AG09309 (cell line): ENCODE measurements at regions not wholly inside any gene's neighbourhood (a gene's known extent, or its start where the extent isn't known, plus 50 kb on each side); places are given as distances from the start of the nearest gene placed in this dataset.

ENCODE experiments used
- DNase-seq: peaks from one replicate; pipeline ENCODE4 v3.0.0-alpha.2; 2010; ENCODE audit warnings: low read depth
- H3K4me3 ChIP-seq: 2 replicates; pipeline ENCODE4 v1.5.1; 2011; ENCODE audit warnings: mild to moderate bottlenecking, low read depth, low read length, moderate library complexity; ENCODE audit not compliant: control insufficient read depth
- TF ChIP-seq, protein P1 (sequence below): IDR thresholded peaks from 2 replicates; pipeline ENCODE4 v1.5.1; 2011; ENCODE audit warnings: mild to moderate bottlenecking, low read depth, low read length, inconsistent platforms; ENCODE audit not compliant: insufficient read depth, control insufficient read depth; ENCODE audit errors: missing control alignments

DNA sequence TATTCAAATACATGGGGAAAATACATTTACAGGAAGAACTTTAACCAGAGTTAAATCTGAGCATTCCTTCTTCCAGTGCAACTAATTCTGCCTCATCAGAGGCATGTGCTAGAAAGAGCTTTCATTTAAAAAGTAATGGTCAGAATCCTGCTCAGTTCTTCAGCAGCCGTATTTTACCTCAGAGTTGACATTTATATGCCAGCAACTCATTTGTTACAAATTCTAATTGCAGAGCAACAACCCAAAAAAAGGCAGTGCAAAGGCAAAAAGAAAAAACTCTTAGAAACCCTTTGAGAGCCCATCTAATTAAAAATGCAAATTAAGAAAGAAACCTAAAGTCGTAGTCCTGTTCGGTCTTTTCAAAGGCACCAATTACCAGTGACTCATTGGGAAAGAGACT, 392.5 kb downstream of the PBX1 start:
- TF ChIP-seq, protein P1, sequence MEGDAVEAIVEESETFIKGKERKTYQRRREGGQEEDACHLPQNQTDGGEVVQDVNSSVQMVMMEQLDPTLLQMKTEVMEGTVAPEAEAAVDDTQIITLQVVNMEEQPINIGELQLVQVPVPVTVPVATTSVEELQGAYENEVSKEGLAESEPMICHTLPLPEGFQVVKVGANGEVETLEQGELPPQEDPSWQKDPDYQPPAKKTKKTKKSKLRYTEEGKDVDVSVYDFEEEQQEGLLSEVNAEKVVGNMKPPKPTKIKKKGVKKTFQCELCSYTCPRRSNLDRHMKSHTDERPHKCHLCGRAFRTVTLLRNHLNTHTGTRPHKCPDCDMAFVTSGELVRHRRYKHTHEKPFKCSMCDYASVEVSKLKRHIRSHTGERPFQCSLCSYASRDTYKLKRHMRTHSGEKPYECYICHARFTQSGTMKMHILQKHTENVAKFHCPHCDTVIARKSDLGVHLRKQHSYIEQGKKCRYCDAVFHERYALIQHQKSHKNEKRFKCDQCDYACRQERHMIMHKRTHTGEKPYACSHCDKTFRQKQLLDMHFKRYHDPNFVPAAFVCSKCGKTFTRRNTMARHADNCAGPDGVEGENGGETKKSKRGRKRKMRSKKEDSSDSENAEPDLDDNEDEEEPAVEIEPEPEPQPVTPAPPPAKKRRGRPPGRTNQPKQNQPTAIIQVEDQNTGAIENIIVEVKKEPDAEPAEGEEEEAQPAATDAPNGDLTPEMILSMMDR, result no peak
- H3K4me3 ChIP-seq, result no peak overlapping the region
- DNase-seq, result no peak

- TF ChIP-seq, protein P1, result no peak
- no peak overlapping the region for H3K4me3 ChIP-seq
- no peak for DNase-seq
Measured at GRCh38 chr1:164950541-164950986, 391.6 kb downstream of the PBX1 start.

DNA sequence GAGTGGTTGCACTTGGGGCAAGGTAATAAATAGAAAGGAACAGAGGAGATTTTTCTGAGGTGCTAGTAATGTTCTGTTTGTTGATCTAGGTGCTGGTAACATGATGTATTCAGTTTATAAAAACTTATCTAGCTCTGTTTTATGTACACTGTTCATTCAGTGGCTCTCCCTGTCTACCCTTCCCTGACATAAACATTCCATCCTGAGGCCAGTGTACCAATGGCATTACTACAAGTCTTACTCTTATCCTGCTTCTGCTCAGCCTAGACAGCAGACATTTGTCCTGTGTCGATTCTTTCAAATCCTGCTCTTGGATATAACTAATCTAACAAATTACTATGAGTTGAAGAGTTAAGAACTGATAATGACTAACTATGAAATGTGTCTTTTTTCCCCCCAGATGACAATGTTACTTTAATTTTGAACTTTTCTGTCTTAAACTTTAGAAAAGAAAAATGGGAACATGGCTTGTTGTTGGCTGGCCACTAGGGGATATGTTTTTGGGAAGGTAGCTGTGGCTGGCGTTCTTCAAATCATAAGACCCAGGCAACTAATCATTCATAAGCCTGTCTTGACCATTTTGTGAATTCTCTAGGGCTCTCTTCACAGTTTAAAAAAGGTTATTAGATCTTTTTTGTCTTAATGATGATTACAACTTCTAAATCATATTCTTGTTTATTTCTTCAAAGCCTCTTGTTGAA, 390.9 kb downstream of the PBX1 start:
- DNase-seq, result no peak
- TF ChIP-seq, protein P1, result no peak
- no peak overlapping the region for H3K4me3 ChIP-seq

GRCh38 chr1:164948101-164948500, 389.1 kb downstream of the PBX1 start:
- TF ChIP-seq, protein P1, result no peak
- H3K4me3 ChIP-seq, result no peak overlapping the region
- DNase-seq, result no peak

DNA sequence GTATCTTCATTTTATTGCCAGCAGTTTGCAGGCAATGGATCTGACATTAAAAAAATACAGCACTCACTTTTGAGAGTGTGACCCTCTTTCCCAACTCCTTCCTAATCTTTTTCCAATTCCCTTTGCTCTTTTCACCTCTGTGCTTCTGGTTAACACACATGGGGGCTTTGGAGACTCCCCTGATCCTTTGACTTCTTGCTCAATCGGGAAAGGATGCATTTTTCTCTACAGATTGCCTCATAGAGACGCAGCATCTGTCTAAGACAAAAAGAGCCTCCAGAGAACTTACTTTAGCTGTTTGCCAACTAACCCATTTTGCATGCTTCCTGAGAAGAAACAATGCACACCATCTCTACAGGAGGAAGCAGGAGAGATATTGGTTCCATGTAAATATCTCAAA, 378.3 kb downstream of the PBX1 start:
- H3K4me3 ChIP-seq, result no peak overlapping the region
- TF ChIP-seq, protein P1, result no peak
- no peak for DNase-seq

DNA sequence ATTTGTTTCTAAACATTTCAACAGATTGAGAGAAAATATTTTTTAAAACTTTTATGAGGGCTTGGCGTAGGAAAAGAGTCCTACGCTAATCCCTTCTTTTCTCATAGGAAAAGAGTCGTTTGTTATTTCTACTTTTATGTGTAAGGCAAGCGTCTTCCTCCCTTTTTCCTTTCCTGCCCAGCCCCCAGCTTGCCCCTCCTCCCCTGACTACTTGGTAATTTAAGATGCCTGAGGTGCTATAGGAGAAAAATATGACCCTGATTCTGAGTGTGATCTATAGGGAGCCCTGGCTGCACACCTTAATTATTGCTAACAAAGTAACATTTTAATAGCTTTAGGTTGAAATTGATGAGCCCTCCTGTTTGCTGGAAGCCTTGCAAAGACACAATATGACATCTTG, 373.6 kb downstream of the PBX1 start:
- TF ChIP-seq, protein P1, result no peak
- H3K4me3 ChIP-seq, result no peak overlapping the region
- DNase-seq, result no peak
